ENCODE measurements at regions not wholly inside any gene's neighbourhood (a gene's known extent, or its start where the extent isn't known, plus 50 kb on each side); places are given as distances from the start of the nearest gene placed in this dataset.

DNA sequence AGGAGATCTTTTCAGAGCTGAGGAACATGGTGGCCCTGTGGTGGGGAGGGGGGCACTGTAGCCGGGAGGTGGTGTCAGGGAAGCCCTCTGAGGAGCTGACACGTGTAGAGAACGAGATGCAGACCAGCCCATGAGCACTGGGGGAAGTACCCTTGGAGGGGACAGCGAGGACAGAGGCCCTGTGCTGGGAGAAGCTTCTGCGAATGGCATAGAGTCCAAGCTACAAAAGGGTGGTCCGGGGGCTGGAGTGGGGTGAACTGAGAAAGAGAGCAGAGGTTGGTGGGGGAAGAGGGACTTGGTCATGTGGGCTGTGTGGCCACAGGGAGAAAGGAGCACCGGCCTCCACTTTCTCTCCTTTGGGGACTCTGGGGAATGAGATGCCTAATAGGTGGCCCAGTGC lies 270.8 kb downstream of the CBLN1 start:
- TF ChIP-seq, protein P1, sequence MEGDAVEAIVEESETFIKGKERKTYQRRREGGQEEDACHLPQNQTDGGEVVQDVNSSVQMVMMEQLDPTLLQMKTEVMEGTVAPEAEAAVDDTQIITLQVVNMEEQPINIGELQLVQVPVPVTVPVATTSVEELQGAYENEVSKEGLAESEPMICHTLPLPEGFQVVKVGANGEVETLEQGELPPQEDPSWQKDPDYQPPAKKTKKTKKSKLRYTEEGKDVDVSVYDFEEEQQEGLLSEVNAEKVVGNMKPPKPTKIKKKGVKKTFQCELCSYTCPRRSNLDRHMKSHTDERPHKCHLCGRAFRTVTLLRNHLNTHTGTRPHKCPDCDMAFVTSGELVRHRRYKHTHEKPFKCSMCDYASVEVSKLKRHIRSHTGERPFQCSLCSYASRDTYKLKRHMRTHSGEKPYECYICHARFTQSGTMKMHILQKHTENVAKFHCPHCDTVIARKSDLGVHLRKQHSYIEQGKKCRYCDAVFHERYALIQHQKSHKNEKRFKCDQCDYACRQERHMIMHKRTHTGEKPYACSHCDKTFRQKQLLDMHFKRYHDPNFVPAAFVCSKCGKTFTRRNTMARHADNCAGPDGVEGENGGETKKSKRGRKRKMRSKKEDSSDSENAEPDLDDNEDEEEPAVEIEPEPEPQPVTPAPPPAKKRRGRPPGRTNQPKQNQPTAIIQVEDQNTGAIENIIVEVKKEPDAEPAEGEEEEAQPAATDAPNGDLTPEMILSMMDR (IDR thresholded peaks at IDR 0.05 in 4 of 5, conservative IDR thresholded peaks at IDR 0.05 in 1 of 5), result no peak
- no peak for TF ChIP-seq POLR2A (IDR thresholded peaks at IDR 0.05)

All from gastrocnemius medialis (tissue), 4 donors.